DMS 273 (cell line): ENCODE measurements at regions not wholly inside any gene's neighbourhood (a gene's known extent, or its start where the extent isn't known, plus 50 kb on each side); places are given as distances from the start of the nearest gene placed in this dataset.
"Not testable (repeated sequence)": the region's sequence is repeated elsewhere in the genome, so short reads cannot be mapped to it uniquely, and the experiment has no call there.

ENCODE experiments used
- DNase-seq: peaks from one replicate; lab custom pipeline; 2025; ENCODE audit not compliant: unreplicated experiment; lab: John Stamatoyannopoulos, UW

DNA sequence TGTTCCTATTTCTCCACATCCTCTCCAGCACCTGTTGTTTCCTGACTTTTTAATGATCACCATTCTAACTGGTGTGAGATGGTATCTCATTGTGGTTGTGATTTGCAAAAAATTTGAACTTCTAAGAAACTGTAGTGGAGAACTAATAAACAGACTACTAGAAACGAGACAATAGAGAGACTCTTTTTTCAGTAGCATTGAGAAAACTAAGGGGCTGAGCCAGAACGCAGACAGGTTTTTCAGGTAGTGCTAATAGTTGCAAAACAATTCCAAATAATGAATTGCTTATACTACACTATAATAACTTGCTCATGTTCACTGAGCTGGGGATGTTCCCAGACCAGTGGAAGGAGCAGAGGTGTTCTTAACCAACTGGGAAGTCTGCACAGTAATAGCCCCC is 98.8 kb upstream of the DPH5 start:
- no peak for DNase-seq

DNA sequence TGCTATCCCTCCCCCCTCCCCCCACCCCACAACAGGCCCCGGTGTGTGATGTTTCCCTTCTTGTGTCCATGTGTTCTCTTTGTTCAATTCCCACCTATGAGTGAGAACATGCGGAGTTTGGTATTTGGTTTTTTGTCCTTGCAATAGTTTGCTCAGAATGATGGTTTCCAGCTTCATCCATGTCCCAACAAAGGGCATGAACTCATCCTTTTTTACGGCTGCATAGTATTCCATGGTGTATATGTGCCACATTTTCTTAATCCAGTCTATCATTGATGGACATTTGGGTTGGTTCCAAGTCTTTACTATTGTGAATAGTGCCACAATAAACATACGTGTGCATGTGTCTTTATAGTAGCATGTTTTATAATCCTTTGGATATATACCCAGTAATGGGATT is 98.3 kb upstream of the DPH5 start:
- not testable (repeated sequence) for DNase-seq

DNA sequence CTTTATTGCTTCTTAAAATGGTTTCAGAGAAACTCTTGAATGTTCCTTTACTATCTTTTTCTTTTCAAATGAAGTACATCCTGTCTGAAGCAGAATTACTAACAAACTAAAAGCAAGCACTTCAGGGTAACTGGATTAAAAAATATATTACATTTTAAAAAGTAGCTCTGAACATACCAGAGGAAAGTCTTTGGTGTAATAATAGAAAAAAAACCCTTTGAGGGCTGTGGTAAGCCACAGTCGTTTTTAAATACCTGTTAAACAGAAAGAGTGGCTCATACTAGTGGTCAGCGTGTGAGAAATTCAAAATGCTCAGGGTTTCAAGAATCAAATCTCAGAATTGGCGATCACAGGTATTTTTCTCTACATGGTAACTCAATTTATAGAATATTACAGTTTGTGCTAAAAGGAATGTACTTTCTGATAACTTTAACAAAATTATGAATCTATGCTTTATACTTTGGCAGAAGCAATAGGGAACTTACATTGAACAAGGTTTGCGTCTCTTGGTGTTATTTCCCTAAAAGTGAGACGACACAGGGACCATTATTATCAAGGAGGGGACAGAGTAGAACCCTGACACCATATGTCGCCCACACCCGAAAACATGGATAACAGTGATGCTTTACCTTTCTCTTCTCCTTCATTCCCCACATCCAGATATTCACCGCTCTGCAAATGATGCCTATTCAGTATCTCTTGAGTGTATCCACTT is 97.0 kb upstream of the DPH5 start:
- DNase-seq = no peak

DNA sequence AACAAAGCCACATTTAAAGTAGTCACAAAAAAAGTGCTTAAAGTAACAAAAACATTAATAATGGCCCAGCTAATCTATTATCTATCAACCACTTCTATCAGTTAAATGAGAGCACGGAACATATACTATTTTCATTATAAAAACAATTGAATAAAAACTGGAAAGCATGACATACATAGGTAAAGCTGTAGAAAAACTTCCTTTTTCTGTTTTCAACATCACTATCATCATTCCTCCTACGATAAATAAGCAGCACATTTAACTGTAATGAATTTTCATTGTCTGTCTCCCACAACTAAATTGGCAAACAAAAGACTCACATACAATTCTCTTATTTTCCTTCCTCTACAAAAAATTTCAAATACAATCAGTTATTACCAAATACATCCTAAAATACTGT is 96.4 kb upstream of the DPH5 start:
- no peak for DNase-seq

DNA sequence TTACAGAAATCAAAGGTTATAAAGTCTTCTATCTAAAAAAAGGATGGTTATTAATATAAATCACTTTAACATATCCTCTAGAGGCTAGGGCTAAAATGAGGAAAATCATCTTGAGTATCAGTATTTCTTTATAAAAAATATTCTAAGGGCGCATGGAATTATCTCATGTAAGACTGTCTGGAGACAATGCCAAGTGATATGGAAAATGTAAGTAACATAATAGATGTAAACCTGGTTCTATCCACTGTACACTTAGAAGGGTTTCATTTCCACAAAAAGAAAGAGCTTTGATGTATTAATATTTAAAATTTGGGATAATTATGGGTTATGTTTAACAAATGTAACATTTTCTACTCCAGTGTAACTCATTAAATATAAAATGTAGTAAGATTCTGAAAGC is 95.9 kb upstream of the DPH5 start:
- DNase-seq = no peak

DNA sequence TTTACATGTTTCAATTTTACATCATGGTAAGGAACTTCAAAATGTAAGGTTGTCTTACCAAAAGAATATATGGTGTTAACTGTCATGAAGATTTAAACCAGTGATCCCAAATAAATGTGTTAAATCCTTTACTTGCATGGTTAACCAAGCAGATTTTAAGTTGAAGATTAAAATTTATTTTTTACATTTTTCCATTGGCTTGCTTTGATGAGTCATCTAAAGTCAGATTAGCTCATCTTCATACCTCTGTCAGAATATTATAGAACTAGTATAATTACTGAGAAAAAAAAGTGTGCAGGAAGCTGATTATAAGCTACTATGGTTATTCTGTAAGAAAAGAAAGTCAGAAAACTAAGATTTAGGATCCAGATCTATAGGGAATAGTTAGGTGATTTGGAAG is 95.3 kb upstream of the DPH5 start:
- no peak for DNase-seq

DNA sequence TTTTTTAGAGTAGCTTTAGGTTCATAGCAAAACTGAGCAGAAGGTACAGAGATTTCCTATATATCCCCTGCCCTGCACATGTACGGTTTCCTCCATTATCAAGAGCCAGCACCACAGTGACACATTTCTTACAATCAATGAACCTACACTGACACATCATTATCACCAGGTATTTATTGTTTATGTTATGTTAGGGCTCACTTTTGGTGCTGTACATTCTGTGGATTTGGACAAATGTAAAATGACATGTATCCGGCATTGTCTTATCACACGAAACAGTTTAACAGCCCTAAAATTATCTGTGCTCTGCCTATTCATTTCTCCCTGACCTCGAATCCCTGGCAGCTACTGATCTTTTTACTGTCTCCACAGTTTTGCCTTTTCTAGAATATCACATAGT is 93.7 kb upstream of the DPH5 start:
- DNase-seq = no peak

DNA sequence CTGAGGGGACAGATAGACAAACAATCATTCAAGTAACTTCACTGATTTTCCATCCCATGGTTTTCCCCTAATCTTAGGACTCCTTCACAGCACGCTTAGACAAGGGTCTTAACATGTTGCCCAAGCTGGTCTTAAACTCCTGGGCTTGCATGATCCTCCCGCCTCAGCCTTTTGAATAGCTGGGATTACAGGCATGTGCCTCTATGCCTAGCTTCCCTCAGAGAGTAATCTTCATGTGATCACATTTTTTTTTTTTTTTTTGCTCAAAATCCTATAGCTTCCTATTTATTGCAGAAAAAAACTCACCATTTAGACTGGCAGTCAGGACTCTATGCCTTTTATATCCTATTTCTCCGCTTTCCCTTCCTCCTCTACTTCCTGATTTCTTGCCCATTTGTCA is 90.4 kb upstream of the DPH5 start:
- DNase-seq = no peak

DNA sequence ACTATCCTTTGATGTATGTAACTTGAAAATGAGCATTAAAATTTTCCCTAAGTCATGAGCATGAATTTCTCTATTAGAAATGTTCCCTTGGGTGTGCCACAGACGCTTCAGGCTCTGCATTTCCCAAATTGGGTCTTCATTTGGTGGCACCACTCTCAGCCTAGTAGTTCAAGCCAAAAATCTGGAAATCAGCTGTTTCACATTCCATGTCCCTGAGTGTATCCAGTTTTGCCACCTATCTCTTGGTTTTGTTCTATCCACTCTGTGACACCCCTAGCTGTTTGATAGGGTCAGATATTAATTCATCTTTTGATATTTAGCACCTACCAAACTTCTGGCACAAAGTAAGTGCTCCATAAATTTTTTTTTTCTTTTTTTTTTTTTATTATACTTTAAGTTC is 89.5 kb upstream of the DPH5 start:
- DNase-seq = no peak

DNA sequence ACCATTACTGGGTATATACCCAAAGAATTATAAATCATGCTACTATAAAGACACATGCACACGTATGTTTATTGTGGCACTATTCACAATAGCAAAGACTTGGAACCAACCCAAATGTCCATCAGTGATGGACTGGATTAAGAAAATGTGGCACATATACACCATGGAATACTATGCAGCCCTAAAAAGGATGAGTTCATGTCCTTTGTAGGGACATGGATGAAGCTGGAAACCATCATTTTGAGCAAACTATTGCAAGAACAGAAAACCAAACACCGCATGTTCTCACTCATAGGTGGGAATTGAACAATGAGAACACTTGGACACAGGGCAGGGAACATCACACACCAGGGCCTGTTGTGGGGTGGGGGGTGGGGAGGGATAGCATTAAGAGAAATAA is 88.5 kb upstream of the DPH5 start:
- DNase-seq = not testable (repeated sequence)

DNA sequence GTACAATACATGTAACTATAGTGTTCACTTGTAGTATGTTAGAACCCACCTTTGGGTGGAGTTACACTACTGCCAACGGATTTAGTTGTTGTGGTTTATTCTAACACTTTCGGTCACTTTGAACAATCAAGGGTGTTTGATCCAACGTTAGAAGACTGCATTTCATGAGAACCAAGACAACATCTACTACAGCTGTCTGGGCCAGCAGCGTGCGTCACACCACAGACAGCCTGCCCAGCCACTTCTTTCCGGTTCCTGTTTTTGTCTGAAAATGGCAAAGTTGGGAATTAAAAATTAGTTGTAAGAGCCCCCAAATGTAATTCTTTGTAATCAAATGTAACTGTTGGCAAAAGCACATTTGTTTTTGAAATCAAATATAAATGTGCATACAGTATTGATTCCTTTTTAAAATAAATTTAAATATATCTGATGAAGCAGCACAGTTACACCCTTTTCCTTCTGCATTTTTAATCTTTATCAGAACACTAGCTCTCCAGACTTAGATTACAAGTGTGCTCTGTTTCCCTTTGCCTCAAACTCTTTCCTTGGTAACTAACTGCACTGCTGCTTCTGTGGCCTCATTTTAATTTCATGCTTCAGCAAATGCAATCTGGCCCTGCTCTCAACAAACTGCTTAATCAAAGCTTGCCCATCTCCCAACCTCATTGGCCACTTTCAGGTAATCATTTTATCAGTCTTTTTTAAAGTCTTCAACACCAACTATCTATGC is 86.6 kb upstream of the DPH5 start:
- DNase-seq = peak; percentile 74

DNA sequence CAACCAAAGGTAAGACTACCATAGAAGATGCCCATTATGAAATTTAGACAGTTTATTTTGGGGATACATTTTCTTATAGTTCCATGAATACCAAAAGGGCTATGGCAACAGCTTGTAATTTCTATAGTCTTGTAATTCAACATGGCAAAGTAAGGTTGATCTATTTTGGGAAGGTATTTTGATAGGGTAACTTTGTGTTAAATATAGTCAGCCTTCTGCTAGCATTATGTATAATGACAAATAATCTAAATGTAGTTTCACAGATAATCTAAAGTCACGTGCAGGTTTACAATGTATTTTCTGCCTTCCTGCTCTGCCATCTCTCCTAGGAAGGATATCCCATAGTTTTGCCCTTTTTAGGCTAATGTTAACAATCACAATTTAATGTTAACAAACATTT is 85.9 kb upstream of the DPH5 start:
- no peak for DNase-seq

DNA sequence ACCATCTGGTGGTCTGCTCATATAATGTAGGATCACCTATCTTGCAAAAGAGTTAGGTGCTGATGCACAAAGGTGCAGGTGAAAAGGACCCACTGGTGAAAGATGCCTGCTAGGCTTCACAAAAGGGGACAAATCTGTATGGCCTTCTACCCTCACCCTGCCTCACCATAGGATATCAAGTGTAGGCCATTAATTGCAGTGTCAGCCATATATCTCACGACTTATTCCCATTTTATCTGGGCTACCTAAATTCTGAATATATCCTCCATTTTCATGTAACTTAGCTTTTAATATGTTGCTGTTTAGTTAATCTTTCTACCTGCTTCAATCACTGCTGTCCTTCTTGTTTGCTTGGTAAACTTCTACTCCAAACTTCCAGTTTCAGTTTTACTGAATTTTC is 84.2 kb upstream of the DPH5 start:
- no peak for DNase-seq

DNA sequence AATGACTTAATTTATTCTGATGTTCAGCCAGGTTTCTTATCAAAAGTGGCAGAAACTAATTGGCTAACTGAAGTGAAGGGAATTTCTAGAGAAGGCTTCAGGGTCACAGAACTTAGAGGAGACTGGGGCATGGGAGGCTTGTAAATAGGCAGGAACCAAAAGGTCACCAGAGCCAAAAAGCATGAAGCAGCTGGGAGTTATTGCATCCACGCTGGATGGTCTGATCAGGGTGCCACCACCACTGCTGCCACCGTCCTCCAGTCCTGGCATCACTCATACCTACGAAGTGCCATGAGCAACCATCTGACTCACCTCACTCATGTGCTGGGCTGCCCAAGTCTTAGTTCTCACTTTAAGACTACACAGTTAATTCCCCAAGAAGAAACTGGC is 82.5 kb upstream of the DPH5 start:
- DNase-seq = no peak

DNA sequence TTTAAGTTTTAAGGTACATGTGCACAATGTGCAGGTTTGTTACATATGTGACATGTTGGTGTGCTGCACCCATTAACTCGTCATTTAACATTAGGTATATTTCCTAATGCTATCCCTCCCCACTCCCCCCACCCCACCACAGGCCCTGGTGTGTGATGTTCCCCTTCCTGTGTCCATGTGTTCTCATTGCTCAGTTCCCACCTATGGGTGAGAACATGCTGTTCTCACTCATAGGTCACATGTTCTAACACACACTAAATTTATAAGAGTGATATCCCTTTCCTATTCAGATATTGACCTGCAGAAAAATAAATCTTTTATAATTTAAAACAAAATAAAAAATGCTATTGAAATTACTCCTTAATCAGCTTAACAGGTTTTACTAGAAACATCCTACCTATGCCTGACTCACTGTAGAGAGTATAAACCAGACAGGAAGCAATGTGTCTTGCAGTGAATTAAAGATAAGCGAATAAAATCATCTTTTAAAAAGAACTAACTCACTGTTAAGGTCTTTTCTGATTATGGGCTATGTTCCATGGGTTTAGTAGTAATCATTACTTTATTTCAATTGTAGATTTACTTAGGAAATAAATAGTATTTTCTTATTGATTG is 82.0 kb upstream of the DPH5 start:
- no peak for DNase-seq

DNA sequence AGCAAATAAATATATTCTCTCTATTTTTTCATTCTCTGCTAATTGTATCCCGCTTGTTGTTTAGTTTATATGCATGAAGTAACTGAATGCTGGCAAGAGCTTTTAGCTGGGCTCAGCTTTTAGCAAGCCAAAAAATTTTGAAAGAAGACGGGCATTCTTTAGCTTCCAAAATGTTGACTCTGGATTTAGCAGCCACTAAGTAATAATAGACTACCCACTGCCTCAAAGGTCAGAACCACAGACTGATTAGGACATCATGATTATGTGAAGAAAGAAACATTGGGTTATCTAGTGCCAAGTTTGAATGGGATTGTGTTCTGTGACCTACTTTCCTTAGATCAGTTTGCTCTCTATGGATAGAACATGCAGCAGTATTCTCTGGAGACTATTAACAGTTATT is 80.3 kb upstream of the DPH5 start:
- DNase-seq = no peak

DNA sequence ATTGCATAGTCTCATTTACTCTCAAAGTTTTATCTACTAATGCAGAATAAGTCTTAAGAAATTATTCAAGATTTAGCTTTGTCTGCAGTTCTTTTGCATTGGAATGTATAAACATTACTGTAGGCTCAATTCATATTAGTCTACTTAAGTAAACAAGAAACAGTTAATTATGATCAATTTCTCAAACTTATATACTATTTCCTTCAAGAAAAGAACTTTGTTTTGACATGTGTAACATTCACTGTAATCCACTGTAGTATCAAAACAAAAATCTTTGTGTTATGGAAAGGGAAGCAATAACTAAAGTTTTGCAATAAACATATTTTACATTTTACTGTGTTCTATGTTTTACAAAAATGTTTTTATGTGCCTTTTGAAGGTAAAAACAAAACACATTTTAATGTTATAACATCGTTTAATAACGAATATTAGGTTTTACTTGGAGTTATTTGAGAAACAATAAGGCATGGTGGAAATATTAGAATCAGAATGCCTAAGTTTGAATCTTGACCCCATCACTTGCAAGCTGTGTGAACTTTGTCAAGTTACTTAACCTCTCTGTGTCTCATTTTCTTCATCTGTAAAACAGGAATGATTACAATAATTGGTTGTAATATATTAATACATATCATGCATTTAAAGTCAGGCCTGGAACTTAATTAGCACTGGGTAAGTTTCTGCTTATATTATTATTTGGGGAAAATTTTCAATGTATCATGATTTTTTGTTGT is 77.0 kb upstream of the DPH5 start:
- no peak for DNase-seq

DNA sequence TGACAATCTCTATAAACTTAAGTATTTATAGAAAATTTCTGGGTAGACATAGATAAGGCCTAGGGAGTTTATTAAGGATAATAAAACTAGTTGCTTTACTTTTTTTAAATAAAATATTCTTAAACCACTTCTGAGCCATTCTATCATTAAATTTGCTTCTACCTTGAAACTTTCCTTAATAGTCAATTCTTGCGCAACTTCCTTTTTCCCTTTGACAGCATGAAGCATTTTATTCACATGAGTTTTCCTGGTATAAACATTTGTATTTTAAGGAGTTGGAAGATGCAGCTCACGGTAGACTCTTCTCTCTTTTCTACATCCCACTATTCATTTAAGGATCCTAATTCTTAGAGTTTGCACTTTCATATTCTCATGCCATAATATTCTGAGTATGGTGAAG is 75.8 kb upstream of the DPH5 start:
- DNase-seq = no peak

DNA sequence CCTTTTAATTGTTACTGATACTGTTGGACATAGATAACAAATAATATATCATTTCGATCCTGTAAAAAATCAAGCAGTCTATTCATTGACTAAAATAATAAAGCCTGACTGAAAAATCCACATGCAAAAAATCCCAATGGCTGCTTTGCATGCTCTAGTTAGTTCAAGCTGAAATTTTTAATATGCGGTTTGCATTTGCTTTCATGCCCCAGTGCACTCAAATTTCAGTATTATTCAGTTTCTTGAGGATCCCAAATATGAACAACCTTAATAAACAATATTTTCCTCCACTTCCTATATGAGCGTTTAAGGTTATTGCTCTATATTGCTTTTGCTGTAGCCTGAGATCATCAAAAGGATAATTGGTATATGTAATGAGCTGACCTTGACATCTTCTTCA is 75.1 kb upstream of the DPH5 start:
- DNase-seq = no peak

DNA sequence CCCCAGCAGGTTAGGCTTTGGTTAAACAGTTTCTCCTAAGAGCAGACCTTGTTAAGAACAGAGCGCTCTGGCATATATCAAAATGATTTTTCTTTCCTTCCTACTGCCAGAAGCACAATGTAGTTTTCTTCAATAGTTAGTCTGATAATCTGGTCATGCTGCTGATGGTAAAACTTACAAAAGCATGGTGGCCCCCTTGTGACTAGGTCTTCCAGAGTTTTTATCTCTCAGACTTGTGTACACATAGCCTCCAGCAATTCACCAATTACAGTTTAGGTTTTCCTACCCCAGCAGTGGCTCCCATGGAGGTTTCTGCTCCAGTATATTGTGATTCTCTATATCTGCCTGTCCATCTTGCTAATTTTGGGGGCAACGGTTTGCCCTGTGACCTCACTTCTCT is 73.3 kb upstream of the DPH5 start:
- no peak for DNase-seq

DNA sequence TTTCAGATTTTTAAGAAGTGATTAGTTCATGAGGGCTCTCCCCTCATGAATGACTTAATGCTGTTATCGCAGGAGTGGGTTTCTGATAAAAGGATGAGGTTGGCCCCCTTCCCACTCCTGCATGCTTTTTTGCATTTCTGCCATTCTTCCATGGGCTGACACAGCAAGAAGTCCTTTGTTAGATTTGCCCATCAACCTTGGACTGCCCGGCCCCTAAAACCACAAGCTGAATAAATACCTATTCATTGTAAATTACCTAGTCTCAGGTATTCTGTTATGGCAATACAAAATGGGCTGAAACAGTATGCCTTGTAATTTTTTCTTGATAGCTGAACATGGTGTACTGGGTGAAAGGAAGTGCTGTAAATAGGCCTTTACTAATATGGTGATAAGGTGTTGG is 72.7 kb upstream of the DPH5 start:
- no peak for DNase-seq
